Lower leg skin (tissue), 4 donors: ENCODE measurements at regions not wholly inside any gene's neighbourhood (a gene's known extent, or its start where the extent isn't known, plus 50 kb on each side); places are given as distances from the start of the nearest gene placed in this dataset.

Experiments used
- DNase-seq, 2 donors: peaks; one replicate each; pipeline ENCODE4 v3.0.0-alpha.2; 2019; ENCODE audit warnings: low spot score in 2 of 2
- H3K4me3 ChIP-seq: fragments of 200-600 bp; sonication (generic); 2 replicates; pipeline ENCODE4 v1.5.1; 2017; ENCODE audit warnings: mild to moderate bottlenecking, low read depth; ENCODE audit not compliant: poor library complexity, severe bottlenecking
- CTCF ChIP-seq, 3 donors: fragments of 450-650 bp; IDR thresholded peaks; one replicate each; pipeline ENCODE4 v1.5.1; 2016; ENCODE audit warnings: antibody characterized with exemption in 3 of 3, mild to moderate bottlenecking in 3 of 3, moderate library complexity in 2 of 3
- POLR2A ChIP-seq, 2 donors: fragments of 450-650 bp; IDR thresholded peaks; one replicate each; pipeline ENCODE4 v1.6.1; 2016 to 2017; ENCODE audit warnings: antibody characterized with exemption in 2 of 2, mild to moderate bottlenecking in 1 of 2, moderate library complexity in 1 of 2
- WGBS, 2 donors: methylation state at CpG; one replicate each; pipeline ENCODE4 v1.1.5; 2018; 5-methylcytosine and 5-hydroxymethylcytosine counted together
- intact Hi-C: fragments of 100-400 bp; cut with DNase I; formaldehyde crosslinking; loops from one replicate; pipeline ENCODE4 v1.15.0; 2023; ENCODE audit warnings: low total_unique reads

GRCh38 chr2:120949027-120949956 is 213.6 kb downstream of the GLI2 start:
- DNase-seq: no peak
- TF ChIP-seq CTCF (IDR thresholded peaks at IDR 0.05) (no peak), POLR2A (IDR thresholded peaks at IDR 0.05) (no peak)
- no peak overlapping the region for H3K4me3 ChIP-seq
- WGBS, 2 donors: 73 to 79% methylated on average over 12 of the region's 12 CpGs
- intact Hi-C loops: no loop called here

DNA sequence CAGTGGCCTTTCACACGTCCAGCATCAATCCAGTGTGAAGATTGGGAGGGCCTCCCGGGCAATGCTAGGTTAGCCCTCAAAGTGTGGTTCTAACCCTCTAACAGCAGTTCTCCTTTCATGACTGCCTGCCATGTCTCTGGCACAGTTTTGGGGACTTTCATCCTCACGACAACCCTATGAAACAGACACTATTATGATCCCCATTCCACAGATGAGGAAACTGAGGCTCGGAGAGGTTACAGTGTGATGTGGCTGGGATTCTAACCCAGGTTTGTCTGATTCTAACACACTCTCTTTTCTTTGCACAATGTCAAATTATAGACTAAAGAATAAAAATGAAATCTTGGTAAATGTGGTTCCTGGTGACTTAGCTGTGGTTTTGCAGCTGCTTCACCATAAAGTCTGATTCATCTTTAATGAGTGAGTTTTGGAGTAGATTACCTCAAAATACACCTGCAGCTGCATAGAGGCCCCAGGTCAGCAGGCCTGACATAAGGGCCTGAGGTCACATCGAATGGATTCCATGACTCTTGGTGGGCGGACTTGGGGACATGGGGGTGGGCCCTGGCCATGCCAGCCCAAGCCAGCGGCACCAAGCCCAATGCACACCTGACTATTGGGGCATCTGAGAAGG is 214.4 kb downstream of the GLI2 start:
- intact Hi-C loops: no loop called here
- H3K4me3 ChIP-seq: no peak overlapping the region
- TF ChIP-seq CTCF (IDR thresholded peaks at IDR 0.05): no peak
- no peak for TF ChIP-seq POLR2A (IDR thresholded peaks at IDR 0.05)
- WGBS, 2 donors: 84 to 86% methylated on average over 7 of the region's 7 CpGs
- no peak for DNase-seq

DNA sequence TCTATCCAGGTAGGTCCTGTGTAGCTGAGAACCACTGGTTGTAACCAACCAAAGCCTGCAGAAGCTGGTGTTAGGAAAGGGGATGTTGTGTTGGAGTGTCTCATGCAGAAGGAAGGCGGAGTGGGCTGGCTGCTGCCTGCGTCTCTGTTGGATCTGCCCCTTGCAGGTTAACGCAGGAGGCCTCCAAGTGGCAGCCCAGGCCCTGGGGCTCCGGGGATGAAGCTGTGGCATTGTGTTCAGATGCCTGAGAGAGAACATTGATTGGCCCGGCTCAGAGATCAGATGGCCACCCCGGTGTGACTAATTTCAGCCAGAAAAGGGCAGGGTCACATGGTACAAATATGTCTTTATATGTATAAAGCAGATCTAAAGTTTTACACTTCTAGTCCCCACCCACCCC is 216.0 kb downstream of the GLI2 start:
- 58 to 66% methylated on average over 6 of the region's 6 CpGs for WGBS, 2 donors
- no peak overlapping the region for H3K4me3 ChIP-seq
- intact Hi-C loops: no loop called here
- DNase-seq: no peak
- TF ChIP-seq POLR2A (IDR thresholded peaks at IDR 0.05): no peak
- no peak for TF ChIP-seq CTCF (IDR thresholded peaks at IDR 0.05)

GRCh38 chr2:120952318-120952717 is 216.7 kb downstream of the GLI2 start:
- TF ChIP-seq POLR2A (IDR thresholded peaks at IDR 0.05) (no peak), CTCF (IDR thresholded peaks at IDR 0.05) (no peak)
- intact Hi-C loops: no loop called here
- WGBS, 2 donors: 45 to 76% methylated on average over 7 to 9 of the region's 9 CpGs
- no peak overlapping the region for H3K4me3 ChIP-seq
- peak in 1 of 2 donors; percentile 20 for DNase-seq

DNA sequence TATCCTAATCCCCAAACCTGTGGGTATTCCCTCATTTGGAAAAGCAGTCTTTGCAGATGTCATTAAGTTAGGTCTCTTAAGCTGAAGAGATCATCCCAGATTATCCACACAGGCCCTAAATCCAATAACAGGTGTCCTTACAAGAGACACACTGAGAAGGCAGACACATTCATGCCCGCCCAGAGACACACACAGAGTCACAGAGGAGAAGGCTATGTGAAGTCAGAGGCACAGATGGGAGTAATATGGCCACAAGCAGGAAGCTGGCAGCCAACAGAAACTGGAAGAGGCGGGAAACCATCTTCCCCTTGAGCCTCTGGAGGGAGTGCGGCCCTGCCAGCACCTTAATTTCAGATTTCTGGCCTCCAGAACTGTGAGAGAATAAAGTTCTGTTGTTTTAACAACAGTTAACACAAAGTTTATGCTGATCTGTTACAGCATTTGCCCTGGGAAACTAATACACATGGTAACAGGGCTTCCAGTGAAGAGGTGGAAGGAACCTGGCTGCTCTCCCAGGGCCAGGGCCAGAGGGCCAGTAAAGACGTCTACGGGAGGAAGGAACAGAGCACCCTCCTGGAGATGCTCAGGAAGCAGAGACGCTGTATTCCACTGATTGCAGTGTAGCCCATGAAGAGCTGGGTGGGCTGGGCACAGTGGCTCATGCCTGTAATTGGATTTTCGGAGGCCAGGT is 217.5 kb downstream of the GLI2 start:
- TF ChIP-seq POLR2A (IDR thresholded peaks at IDR 0.05): no peak
- TF ChIP-seq CTCF (IDR thresholded peaks at IDR 0.05): no peak
- DNase-seq: no peak
- 70 to 77% methylated on average over 7 of the region's 7 CpGs for WGBS, 2 donors

More for the DNA sequence above, 217.5 kb downstream of the GLI2 start:
- H3K4me3 ChIP-seq: no peak overlapping the region
- intact Hi-C loops: no loop called here
